ENCODE measurements at regions not wholly inside any gene's neighbourhood (a gene's known extent, or its start where the extent isn't known, plus 50 kb on each side); places are given as distances from the start of the nearest gene placed in this dataset.
"Not testable (repeated sequence)": the region's sequence is repeated elsewhere in the genome, so short reads cannot be mapped to it uniquely, and the experiment has no call there.

GRCh38 chr1:68815632-68816031, 318.8 kb upstream of the DEPDC1 start:
- TF ChIP-seq, protein P1, sequence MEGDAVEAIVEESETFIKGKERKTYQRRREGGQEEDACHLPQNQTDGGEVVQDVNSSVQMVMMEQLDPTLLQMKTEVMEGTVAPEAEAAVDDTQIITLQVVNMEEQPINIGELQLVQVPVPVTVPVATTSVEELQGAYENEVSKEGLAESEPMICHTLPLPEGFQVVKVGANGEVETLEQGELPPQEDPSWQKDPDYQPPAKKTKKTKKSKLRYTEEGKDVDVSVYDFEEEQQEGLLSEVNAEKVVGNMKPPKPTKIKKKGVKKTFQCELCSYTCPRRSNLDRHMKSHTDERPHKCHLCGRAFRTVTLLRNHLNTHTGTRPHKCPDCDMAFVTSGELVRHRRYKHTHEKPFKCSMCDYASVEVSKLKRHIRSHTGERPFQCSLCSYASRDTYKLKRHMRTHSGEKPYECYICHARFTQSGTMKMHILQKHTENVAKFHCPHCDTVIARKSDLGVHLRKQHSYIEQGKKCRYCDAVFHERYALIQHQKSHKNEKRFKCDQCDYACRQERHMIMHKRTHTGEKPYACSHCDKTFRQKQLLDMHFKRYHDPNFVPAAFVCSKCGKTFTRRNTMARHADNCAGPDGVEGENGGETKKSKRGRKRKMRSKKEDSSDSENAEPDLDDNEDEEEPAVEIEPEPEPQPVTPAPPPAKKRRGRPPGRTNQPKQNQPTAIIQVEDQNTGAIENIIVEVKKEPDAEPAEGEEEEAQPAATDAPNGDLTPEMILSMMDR (IDR thresholded peaks at IDR 0.05), result no peak
- no peak for TF ChIP-seq EP300 (IDR thresholded peaks at IDR 0.05)
- WGBS, 2 donors, result 73 to 76% methylated on average over 1 of the region's 1 CpG
- DNase-seq (no peak), ATAC-seq (ENCODE audit: low FRiP score in 2 of 2) (no peak)
- no peak overlapping the region for H3K27ac ChIP-seq
- H3K4me1 ChIP-seq, result no peaks in the 10 kb centered on the region
- H3K9me3 ChIP-seq, result no peaks in the 10 kb centered on the region
- no peaks in the 10 kb centered on the region for H3K36me3 ChIP-seq
- no peaks in the 10 kb centered on the region for H3K27me3 ChIP-seq
- H3K4me3 ChIP-seq, result no peak overlapping the region

DNA sequence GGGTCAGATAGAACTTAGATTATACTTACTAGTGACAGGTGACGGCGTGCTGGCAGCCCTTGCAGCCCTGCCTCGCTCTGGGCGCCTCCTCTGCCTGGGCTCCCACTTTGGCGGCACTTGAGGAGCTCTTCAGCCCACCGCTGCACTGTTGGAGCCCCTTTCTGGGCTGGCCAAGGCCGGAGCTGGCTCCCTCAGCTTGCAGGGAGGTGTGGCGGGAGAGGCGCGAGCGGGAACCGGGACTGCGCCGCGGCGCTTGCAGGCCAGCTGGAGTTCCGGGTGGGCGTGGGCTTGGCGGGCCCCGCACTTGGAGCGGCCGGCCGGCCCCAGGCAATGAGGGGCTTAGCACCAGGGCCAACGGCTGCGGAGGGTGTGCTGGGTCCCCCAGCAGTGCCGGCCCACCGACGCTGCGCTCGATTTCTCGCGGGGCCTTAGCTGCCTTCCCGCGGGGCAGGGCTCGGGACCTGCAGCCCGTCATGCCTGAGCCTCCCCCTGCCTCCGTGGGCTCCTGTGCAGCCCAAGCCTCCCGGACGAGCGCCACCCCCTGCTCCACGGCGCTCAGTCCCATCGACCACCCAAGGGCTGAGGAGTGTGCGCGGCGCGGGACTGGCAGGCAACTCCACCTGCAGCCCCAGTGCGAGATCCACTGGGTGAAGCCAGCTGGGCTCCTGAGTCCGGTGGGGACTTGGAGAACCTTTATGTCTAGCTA, 320.8 kb upstream of the DEPDC1 start:
- not testable (repeated sequence) for H3K9me3 ChIP-seq; H3K27ac ChIP-seq; ATAC-seq (ENCODE audit: low FRiP score in 2 of 2); H3K36me3 ChIP-seq; H3K27me3 ChIP-seq; H3K4me1 ChIP-seq; H3K4me3 ChIP-seq
- 92 to 97% methylated on average over 27 to 47 of the region's 49 CpGs for WGBS, 2 donors
- DNase-seq, result peak in 1 of 2 donors; percentile 73

- Histone ChIP-seq H3K4me1 (no peaks in the 10 kb centered on the region), H3K27ac (no peak overlapping the region), H3K36me3 (no peaks in the 10 kb centered on the region), H3K4me3 (no peak overlapping the region), H3K27me3 (no peaks in the 10 kb centered on the region), H3K9me3 (no peaks in the 10 kb centered on the region)
- no peak for DNase-seq
- TF ChIP-seq, protein P1 (IDR thresholded peaks at IDR 0.05), result peak in 2 of 6 experiments; percentile 10 to 28
- TF ChIP-seq POLR2AphosphoS5 (IDR thresholded peaks at IDR 0.05) (no peak), POLR2A (IDR thresholded peaks at IDR 0.05) (no peak)
- 73 to 85% methylated on average over 3 to 4 of the region's 4 CpGs for WGBS, 2 donors
- peak in 1 of 2 donors; percentile 63 for ATAC-seq (ENCODE audit: low FRiP score in 2 of 2)
These were observed 322.4 kb upstream of the DEPDC1 start for GRCh38 chr1:68819190-68819829.

DNA sequence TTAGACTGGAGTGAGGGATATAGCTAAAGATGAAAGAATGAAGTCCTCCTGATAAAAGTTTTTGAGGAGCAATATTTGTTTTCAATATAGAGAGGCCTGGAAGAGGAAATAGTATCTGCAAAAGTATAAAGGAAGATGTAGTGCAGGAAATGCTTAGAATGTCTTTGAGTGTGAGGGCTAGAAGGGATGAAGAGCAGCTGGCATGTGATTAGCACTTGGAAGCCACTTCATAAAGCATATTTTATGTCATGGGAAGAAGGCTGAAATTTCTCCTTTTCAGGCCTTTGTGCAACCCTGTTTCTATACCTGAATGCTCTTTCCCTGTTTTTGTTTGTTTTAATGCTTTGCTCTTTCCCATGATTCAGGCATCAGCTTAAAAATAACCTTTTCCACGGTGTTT, 323.3 kb upstream of the DEPDC1 start:
- Histone ChIP-seq H3K4me3 (no peak overlapping the region), H3K4me1 (no peaks in the 10 kb centered on the region), H3K36me3 (no peaks in the 10 kb centered on the region), H3K27ac (no peak overlapping the region), H3K27me3 (no peaks in the 10 kb centered on the region), H3K9me3 (no peaks in the 10 kb centered on the region)
- no peak for ATAC-seq (ENCODE audit: low FRiP score in 2 of 2)
- 18 to 38% methylated on average over 1 of the region's 1 CpG for WGBS, 2 donors
- no peak for DNase-seq
- TF ChIP-seq, protein P1 (IDR thresholded peaks at IDR 0.05), result no peak
- TF ChIP-seq POLR2AphosphoS5 (IDR thresholded peaks at IDR 0.05) (no peak), EP300 (IDR thresholded peaks at IDR 0.05) (no peak), POLR2A (IDR thresholded peaks at IDR 0.05) (no peak)

DNA sequence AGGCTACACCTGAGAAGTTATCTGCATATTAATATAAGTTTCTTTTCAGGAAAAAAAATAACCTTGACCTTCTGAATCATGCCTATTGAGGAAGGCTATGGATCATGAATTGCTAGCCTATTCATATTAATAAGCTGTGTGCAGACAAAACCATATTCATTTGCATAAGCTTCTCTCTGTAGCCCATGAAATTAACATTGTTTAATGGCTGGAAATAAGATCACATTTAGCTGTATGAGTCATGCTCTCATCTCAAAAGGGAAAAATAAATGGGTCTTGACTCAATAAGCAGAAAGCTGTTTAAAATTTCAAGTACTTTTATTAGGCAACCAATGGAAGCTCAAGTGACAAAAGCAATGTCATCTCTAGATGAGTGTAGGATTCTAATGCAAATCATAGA, 330.0 kb upstream of the DEPDC1 start:
- no peak overlapping the region for H3K4me3 ChIP-seq
- no peaks in the 10 kb centered on the region for H3K36me3 ChIP-seq
- H3K9me3 ChIP-seq, result peaks cover 0 to 7% (median 3%) of the 10 kb centered on the region in 4 donors
- H3K27ac ChIP-seq, result no peak overlapping the region
- no peak for ATAC-seq (ENCODE audit: low FRiP score in 2 of 2)
- H3K4me1 ChIP-seq, result no peaks in the 10 kb centered on the region
- no peaks in the 10 kb centered on the region for H3K27me3 ChIP-seq
- TF ChIP-seq POLR2AphosphoS5 (IDR thresholded peaks at IDR 0.05) (no peak), POLR2A (IDR thresholded peaks at IDR 0.05) (no peak), EP300 (IDR thresholded peaks at IDR 0.05) (no peak)
- DNase-seq, result no peak

DNA sequence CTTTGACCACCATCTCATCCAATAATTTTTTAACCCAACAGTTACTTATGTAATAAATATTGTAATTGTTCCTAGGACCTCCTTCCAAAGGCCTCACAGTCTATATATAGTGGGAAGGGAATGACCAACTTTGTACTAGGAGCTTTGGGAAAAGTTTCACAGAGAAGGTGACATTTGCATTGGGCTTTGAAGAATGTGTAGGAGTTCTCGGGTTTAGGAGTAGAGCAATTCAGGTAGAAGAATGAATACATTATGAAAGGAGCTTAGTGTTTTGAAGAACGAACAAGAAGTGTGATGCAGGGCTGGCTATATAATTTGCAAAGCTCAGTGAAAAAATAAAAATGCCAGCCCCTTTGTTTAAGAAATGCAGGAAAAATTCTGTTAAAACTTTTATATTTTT, 330.4 kb upstream of the DEPDC1 start:
- Histone ChIP-seq H3K36me3 (no peaks in the 10 kb centered on the region), H3K4me3 (no peak overlapping the region), H3K27ac (no peak overlapping the region), H3K27me3 (no peaks in the 10 kb centered on the region), H3K9me3 (peaks cover 0 to 7% (median 3%) of the 10 kb centered on the region in 4 donors), H3K4me1 (no peaks in the 10 kb centered on the region)
- no peak for TF ChIP-seq POLR2A (IDR thresholded peaks at IDR 0.05)
- no peak for TF ChIP-seq EP300 (IDR thresholded peaks at IDR 0.05)
- no peak for TF ChIP-seq POLR2AphosphoS5 (IDR thresholded peaks at IDR 0.05)
- TF ChIP-seq, protein P1 (IDR thresholded peaks at IDR 0.05), result no peak
- DNase-seq (no peak), ATAC-seq (ENCODE audit: low FRiP score in 2 of 2) (no peak)
- WGBS, 2 donors, result 84 to 94% methylated on average over 2 of the region's 2 CpGs
